OCI-LY7 (cell line): ENCODE measurements at regions not wholly inside any gene's neighbourhood (a gene's known extent, or its start where the extent isn't known, plus 50 kb on each side); places are given as distances from the start of the nearest gene placed in this dataset.

Experiments
- BruUV-seq: library from RNA; stranded (reverse); fragments of 400-500 nt; replicated peaks from 2 replicates; lab custom pipeline; 2021; lab: Mats Ljungman, UMichigan
- CTCF ChIA-PET: fragments of 300-600 bp; sonication (Branson Sonifier 250); formaldehyde crosslinking; loops from one replicate; lab custom pipeline; 2022; ENCODE audit warnings: antibody characterized with exemption; ENCODE audit not compliant: unreplicated experiment; lab: Charles Lee
- POLR2A ChIA-PET: fragments of 300-600 bp; sonication (Branson Sonifier 250); formaldehyde crosslinking; loops from one replicate; lab custom pipeline; 2022; ENCODE audit warnings: antibody characterized with exemption; lab: Charles Lee
- DNase-seq: peaks from one replicate; pipeline ENCODE4 v3.0.0-alpha.2; 2015; ENCODE audit warnings: low spot score
- H2AFZ ChIP-seq: fragments of 200-600 bp; sonication (generic), shearing (Covaris generic); 2 replicates; pipeline ENCODE4 v1.6.1; 2014; ENCODE audit warnings: mild to moderate bottlenecking, antibody characterized with exemption, low read length, moderate library complexity
- H3K27ac ChIP-seq: fragments of 200-600 bp; sonication (generic); 2 replicates; pipeline ENCODE4 v1.5.1; 2014; ENCODE audit warnings: mixed run types, low read depth, mild to moderate bottlenecking, moderate library complexity, low read length, inconsistent platforms; ENCODE audit not compliant: poor library complexity, severe bottlenecking
- H3K36me3 ChIP-seq: fragments of 200-600 bp; sonication (generic); 2 replicates; pipeline ENCODE4 v1.6.1; 2014; ENCODE audit warnings: mild to moderate bottlenecking, antibody characterized with exemption, low read length, moderate library complexity, mixed read lengths; ENCODE audit not compliant: insufficient read depth
- H3K4me1 ChIP-seq: fragments of 200-600 bp; sonication (generic); 2 replicates; pipeline ENCODE4 v1.5.1; 2014; ENCODE audit warnings: mild to moderate bottlenecking, low read length; ENCODE audit not compliant: insufficient read depth, poor library complexity, severe bottlenecking
- H3K4me2 ChIP-seq: fragments of 200-600 bp; sonication (generic); 2 replicates; pipeline ENCODE4 v1.6.1; 2014; ENCODE audit warnings: mild to moderate bottlenecking, low read length
- H3K4me3 ChIP-seq: fragments of 200-600 bp; sonication (generic); 2 replicates; pipeline ENCODE4 v1.5.1; 2014; ENCODE audit warnings: mild to moderate bottlenecking, low read depth, low read length; ENCODE audit not compliant: poor library complexity, severe bottlenecking
- H3K79me2 ChIP-seq: fragments of 200-600 bp; sonication (generic); 2 replicates; pipeline ENCODE4 v1.6.1; 2016; ENCODE audit warnings: low read depth, mild to moderate bottlenecking, low read length, moderate library complexity, mixed read lengths; ENCODE audit not compliant: insufficient read depth
- H3K9me2 ChIP-seq: fragments of 200-600 bp; sonication (generic); 2 replicates; pipeline ENCODE4 v1.6.1; 2016; ENCODE audit warnings: mild to moderate bottlenecking, low read length, mixed read lengths; ENCODE audit not compliant: insufficient read depth
- H3K9me3 ChIP-seq: fragments of 200-600 bp; sonication (generic); 2 replicates; pipeline ENCODE4 v1.6.1; 2014; ENCODE audit warnings: mild to moderate bottlenecking, mixed run types, low read length, mixed read lengths
- H4K20me1 ChIP-seq: fragments of 200-600 bp; sonication (generic); 2 replicates; pipeline ENCODE4 v1.6.1; 2014; ENCODE audit warnings: mild to moderate bottlenecking, antibody characterized with exemption, low read length, moderate library complexity, mixed read lengths; ENCODE audit not compliant: insufficient read depth
- EZH2phosphoT487 ChIP-seq: fragments of 200-600 bp; sonication (generic); IDR thresholded peaks from 2 replicates; pipeline ENCODE4 v1.6.1; 2018; ENCODE audit warnings: low read depth, borderline replicate concordance, mild to moderate bottlenecking, mixed run types, antibody characterized with exemption, low read length, moderate library complexity, mixed read lengths
- intact Hi-C: fragments of 100-400 bp; cut with micrococcal nuclease; formaldehyde crosslinking; loops from one replicate; pipeline ENCODE4 v1.10.0; 2022; ENCODE audit not compliant: unreplicated experiment
- TF ChIP-seq, protein P1 (sequence below): fragments of 200-600 bp; sonication (generic); conservative IDR thresholded peaks from 2 replicates; pipeline ENCODE4 v1.5.1; 2014; ENCODE audit warnings: mild to moderate bottlenecking, antibody characterized with exemption, low read length, moderate library complexity, mixed read lengths

DNA sequence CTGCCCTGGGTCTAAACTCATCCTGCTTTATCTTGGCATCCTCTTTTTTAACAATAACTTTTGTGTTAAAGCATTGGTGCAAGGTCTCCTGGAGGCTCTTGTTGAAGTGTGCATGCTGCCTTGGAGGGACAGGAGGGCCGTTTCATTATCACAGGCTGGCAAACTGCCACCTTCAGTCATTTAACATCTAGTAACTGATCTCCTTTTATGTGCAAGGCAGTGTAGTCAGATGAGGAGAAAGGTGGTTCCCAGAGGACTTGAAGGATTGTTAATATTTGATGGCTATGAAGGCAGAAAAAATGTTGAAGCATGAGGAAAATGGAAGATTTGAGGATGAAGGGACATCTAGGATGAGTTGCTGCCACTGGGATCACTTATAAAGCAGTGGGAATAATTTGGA is 439.4 kb downstream of the RAPGEF2 start:
- H3K36me3 ChIP-seq: no peaks in the 10 kb centered on the region
- DNase-seq: no peak
- POLR2A ChIA-PET: no interaction called here
- BruUV-seq: no TSS peak
- H3K9me2 ChIP-seq: no peaks in the 10 kb centered on the region
- H3K4me2 ChIP-seq: no peak overlapping the region
- H3K4me3 ChIP-seq: no peak overlapping the region
- H3K79me2 ChIP-seq: no peaks in the 10 kb centered on the region
- TF ChIP-seq, protein P1, sequence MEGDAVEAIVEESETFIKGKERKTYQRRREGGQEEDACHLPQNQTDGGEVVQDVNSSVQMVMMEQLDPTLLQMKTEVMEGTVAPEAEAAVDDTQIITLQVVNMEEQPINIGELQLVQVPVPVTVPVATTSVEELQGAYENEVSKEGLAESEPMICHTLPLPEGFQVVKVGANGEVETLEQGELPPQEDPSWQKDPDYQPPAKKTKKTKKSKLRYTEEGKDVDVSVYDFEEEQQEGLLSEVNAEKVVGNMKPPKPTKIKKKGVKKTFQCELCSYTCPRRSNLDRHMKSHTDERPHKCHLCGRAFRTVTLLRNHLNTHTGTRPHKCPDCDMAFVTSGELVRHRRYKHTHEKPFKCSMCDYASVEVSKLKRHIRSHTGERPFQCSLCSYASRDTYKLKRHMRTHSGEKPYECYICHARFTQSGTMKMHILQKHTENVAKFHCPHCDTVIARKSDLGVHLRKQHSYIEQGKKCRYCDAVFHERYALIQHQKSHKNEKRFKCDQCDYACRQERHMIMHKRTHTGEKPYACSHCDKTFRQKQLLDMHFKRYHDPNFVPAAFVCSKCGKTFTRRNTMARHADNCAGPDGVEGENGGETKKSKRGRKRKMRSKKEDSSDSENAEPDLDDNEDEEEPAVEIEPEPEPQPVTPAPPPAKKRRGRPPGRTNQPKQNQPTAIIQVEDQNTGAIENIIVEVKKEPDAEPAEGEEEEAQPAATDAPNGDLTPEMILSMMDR: no peak
- no peak for TF ChIP-seq EZH2phosphoT487
- H3K4me1 ChIP-seq: no peaks in the 10 kb centered on the region
- no peaks in the 10 kb centered on the region for H3K9me3 ChIP-seq
- intact Hi-C loops: no loop called here
- H3K27ac ChIP-seq: no peak overlapping the region
- H2AFZ ChIP-seq: no peak overlapping the region
- CTCF ChIA-PET: no interaction called here
- no peaks in the 10 kb centered on the region for H4K20me1 ChIP-seq

DNA sequence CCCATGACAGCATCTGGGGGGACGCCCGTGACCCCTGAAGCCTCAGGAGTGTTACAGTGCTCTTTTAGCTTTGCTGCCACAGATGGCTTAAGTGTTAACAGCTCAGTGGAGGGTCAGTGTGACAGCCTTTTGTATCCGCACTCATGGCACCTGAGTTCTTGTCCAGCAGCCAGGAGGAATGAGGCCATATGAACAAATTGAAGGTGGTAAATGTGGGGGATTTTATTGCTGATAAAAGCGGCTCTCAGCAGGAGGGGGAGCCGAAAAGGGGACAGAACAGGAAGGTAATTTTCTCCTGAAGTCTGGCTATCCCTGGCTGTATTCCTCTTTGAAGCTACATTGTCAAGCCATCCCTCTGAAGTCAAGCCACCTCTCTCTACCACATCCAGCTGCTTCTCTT is 441.0 kb downstream of the RAPGEF2 start:
- Histone ChIP-seq H4K20me1 (no peaks in the 10 kb centered on the region), H3K36me3 (no peaks in the 10 kb centered on the region), H3K27ac (no peak overlapping the region), H3K79me2 (no peaks in the 10 kb centered on the region), H3K4me1 (no peaks in the 10 kb centered on the region), H3K4me3 (no peak overlapping the region), H2AFZ (no peak overlapping the region), H3K9me3 (no peaks in the 10 kb centered on the region), H3K9me2 (no peaks in the 10 kb centered on the region), H3K4me2 (no peak overlapping the region)
- no peak for TF ChIP-seq EZH2phosphoT487
- TF ChIP-seq, protein P1: no peak
- ChIA-PET POLR2A (no interaction called here), CTCF (no interaction called here)
- no peak for DNase-seq
- intact Hi-C loops: no loop called here
- no TSS peak for BruUV-seq

DNA sequence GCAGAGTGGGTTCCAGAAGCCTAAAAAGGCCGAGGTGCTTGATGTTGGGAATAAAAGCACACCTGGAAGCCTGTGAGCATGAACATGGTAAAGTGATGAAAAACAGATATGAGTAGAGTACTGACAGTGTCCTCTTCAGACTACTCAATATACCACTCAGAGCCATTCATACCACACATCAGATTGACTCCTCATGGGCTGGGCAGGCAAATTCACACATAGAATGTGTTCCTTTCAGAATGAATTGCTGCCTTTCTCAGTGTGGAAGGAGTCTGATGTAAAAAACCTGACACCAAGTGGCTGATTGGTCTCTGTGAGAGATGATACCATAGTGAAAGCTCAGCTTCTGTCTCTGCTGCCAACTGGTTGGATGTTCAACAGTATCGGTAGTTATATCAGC is 442.7 kb downstream of the RAPGEF2 start:
- CTCF ChIA-PET: no interaction called here
- no TSS peak for BruUV-seq
- H3K4me2 ChIP-seq: no peak overlapping the region

More for the DNA sequence above, 442.7 kb downstream of the RAPGEF2 start:
- H3K36me3 ChIP-seq: no peaks in the 10 kb centered on the region
- intact Hi-C loops: no loop called here
- TF ChIP-seq EZH2phosphoT487: no peak
- TF ChIP-seq, protein P1: no peak
- H3K4me1 ChIP-seq: no peaks in the 10 kb centered on the region
- no peaks in the 10 kb centered on the region for H4K20me1 ChIP-seq
- POLR2A ChIA-PET: no interaction called here
- no peak overlapping the region for H2AFZ ChIP-seq
- no peak overlapping the region for H3K4me3 ChIP-seq
- H3K27ac ChIP-seq: no peak overlapping the region
- no peaks in the 10 kb centered on the region for H3K9me2 ChIP-seq
- no peaks in the 10 kb centered on the region for H3K79me2 ChIP-seq
- no peaks in the 10 kb centered on the region for H3K9me3 ChIP-seq
- DNase-seq: no peak
